ENCODE measurements at regions not wholly inside any gene's neighbourhood (a gene's known extent, or its start where the extent isn't known, plus 50 kb on each side); places are given as distances from the start of the nearest gene placed in this dataset.

DNA sequence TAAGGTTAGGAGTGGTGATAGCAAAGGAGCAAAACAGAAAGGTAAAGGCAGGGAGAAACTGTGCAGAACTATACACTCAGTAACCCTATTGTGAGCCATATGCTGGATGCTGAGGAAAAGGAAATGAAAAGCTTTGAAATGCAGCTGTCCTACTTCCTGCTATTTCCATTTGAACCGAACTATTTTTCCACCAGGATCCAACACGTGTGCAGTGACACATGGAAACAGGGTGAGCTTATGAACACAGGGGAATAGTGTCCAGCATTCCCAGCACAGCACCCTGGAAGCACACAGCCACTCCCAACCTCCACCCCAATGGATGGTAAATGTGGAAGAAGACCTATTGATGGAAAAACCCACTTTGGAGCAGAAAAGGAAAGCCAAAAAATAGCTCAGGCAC is 69.0 kb upstream of the SLC12A2 start:
- Histone ChIP-seq H3K36me3 (ENCODE audit: control insufficient read depth in 2 of 2, insufficient read depth in 2 of 2, low read length in 1 of 2) (no peaks in the 10 kb centered on the region), H3K27ac (ENCODE audit: control insufficient read depth, insufficient read depth) (no peak overlapping the region), H3K79me2 (ENCODE audit: control insufficient read depth, insufficient read depth, low read length) (no peaks in the 10 kb centered on the region), H3K4me2 (ENCODE audit: control insufficient read depth, insufficient read depth) (no peak overlapping the region), H3K9me3 (replicated peaks; ENCODE audit: control insufficient read depth, insufficient read depth, low read length) (no peaks in the 10 kb centered on the region), H3K27me3 (replicated peaks in 1 of 2; ENCODE audit: control insufficient read depth in 2 of 2, insufficient read depth in 2 of 2, low read length in 1 of 2) (no peaks in the 10 kb centered on the region), H3K9ac (ENCODE audit: control insufficient read depth, insufficient read depth, low read length) (no peak overlapping the region), H4K20me1 (ENCODE audit: control insufficient read depth, insufficient read depth) (no peaks in the 10 kb centered on the region), H2AFZ (ENCODE audit: control insufficient read depth, low read depth, low read length) (no peak overlapping the region), H3K4me1 (ENCODE audit: control insufficient read depth, insufficient read depth, low read length) (no peaks in the 10 kb centered on the region), H3K4me3 (no peak overlapping the region)
- ChIA-PET RAD21 (ENCODE audit: unreplicated experiment) (no interaction called here), POLR2A (interaction anchor here (1.3 kb wide), 1 partner anchor 12 kb away, joined by 3 read pairs; no protein-coding TSS in a partner anchor), CTCF (interaction anchor here (1.4 kb wide), 1 partner anchor 9 kb away, joined by 3 read pairs; no protein-coding TSS in a partner anchor), SMC1A (ENCODE audit: uncharacterized antibody, unreplicated experiment) (interaction anchor here (0.6 to 1.2 kb wide), 2 partner anchors 13 to 20 kb away, joined by 3 read pairs; no protein-coding TSS in a partner anchor)
- no peak for FAIRE-seq
- DNase-seq (ENCODE audit: low read depth, low spot score): no peak
- 100% methylated on average over 2 of the region's 2 CpGs for WGBS (ENCODE audit: insufficient coverage, insufficient replicate concordance, low lambda C conversion rate, missing lambda C conversion rate)
- no peak for ATAC-seq
- in situ Hi-C loops (cut with MboI): no loop called here
- intact Hi-C loops (cut with micrococcal nuclease; ENCODE audit: unreplicated experiment): no loop called here
- TF ChIP-seq MEF2A (IDR thresholded peaks at IDR 0.05; ENCODE audit: insufficient read depth, low read depth, low read length) (no peak), SIX5 (IDR thresholded peaks at IDR 0.05; ENCODE audit: low read depth, low read length, severe bottlenecking) (no peak), ZNF24 (IDR thresholded peaks at IDR 0.05) (no peak), SPI1 (IDR thresholded peaks at IDR 0.05; ENCODE audit: borderline replicate concordance, insufficient read depth, low read depth, low read length) (no peak), NRF1 (conservative IDR thresholded peaks at IDR 0.05; ENCODE audit: low read depth, low read length) (no peak), SMC3 (IDR thresholded peaks at IDR 0.05; ENCODE audit: borderline replicate concordance, low read length) (no peak), GATAD2B (conservative IDR thresholded peaks at IDR 0.05; ENCODE audit: low read depth) (no peak), IRF4 (IDR thresholded peaks at IDR 0.05; ENCODE audit: low read depth, low read length) (no peak), SRF (IDR thresholded peaks at IDR 0.05; ENCODE audit: low read depth in 2 of 2, low read length in 2 of 2) (no peak), FOS (IDR thresholded peaks at IDR 0.05; ENCODE audit: borderline replicate concordance, extremely low read depth, insufficient read length) (no peak), HDGF (IDR thresholded peaks at IDR 0.05) (no peak), SMAD5 (IDR thresholded peaks at IDR 0.05; ENCODE audit: low read depth) (no peak)
- TF ChIP-seq, protein P1, sequence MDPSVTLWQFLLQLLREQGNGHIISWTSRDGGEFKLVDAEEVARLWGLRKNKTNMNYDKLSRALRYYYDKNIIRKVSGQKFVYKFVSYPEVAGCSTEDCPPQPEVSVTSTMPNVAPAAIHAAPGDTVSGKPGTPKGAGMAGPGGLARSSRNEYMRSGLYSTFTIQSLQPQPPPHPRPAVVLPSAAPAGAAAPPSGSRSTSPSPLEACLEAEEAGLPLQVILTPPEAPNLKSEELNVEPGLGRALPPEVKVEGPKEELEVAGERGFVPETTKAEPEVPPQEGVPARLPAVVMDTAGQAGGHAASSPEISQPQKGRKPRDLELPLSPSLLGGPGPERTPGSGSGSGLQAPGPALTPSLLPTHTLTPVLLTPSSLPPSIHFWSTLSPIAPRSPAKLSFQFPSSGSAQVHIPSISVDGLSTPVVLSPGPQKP (IDR thresholded peaks at IDR 0.05; ENCODE audit: low read depth, low read length): no peak
- TF ChIP-seq, protein P2, sequence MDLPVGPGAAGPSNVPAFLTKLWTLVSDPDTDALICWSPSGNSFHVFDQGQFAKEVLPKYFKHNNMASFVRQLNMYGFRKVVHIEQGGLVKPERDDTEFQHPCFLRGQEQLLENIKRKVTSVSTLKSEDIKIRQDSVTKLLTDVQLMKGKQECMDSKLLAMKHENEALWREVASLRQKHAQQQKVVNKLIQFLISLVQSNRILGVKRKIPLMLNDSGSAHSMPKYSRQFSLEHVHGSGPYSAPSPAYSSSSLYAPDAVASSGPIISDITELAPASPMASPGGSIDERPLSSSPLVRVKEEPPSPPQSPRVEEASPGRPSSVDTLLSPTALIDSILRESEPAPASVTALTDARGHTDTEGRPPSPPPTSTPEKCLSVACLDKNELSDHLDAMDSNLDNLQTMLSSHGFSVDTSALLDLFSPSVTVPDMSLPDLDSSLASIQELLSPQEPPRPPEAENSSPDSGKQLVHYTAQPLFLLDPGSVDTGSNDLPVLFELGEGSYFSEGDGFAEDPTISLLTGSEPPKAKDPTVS (IDR thresholded peaks at IDR 0.05; ENCODE audit: low read depth, low read length): no peak
- BruUV-seq (replicated peaks): no TSS peak

Measured in GM12878 (cell line).